ENCODE measurements at regions not wholly inside any gene's neighbourhood (a gene's known extent, or its start where the extent isn't known, plus 50 kb on each side); places are given as distances from the start of the nearest gene placed in this dataset.

DNA sequence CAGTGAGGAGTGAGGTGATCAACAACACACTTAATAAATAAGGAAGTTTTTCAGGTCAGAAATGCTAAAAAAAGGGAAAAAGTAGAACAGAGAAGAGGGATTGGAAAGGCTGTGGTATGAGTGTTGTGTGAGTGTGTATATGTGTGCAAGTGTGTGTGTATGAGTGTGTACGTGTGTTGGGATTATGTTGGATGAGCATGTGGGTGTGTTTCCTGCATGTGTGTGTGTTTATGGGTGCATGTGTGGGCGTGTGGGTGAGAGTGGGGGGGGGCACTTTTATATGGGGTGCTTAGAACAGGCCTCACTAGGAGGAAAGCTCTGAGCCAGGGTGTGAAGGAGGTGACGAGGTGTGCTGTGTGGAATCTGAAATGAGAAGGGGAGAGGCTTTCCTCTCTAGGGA, 116.8 kb upstream of the SLC22A23 start:
- Mint-ChIP-seq H3K36me3 (no peaks in the 10 kb centered on the region), H3K4me1 (no peaks in the 10 kb centered on the region), H3K4me3 (no peak overlapping the region), H3K27ac (no peak overlapping the region), H3K27me3 (ENCODE audit: low read depth in 2 of 2) (peaks cover 13 to 17% of the 10 kb centered on the region in 2 donors), H3K9me3 (no peaks in the 10 kb centered on the region)
- H3K9me3 ChIP-seq (ENCODE audit: control insufficient read depth, insufficient read depth, low read length), result no peaks in the 10 kb centered on the region
- no peak overlapping the region for H3K27ac ChIP-seq (ENCODE audit: low read length)
- H3K4me1 ChIP-seq (ENCODE audit: control insufficient read depth, insufficient read depth, low read length), result no peaks in the 10 kb centered on the region
- no peaks in the 10 kb centered on the region for H3K27me3 ChIP-seq (ENCODE audit: control insufficient read depth, insufficient read depth, low read length)
- no peak overlapping the region for H3K4me3 ChIP-seq (ENCODE audit: low read length)
- TF ChIP-seq CTCF (IDR thresholded peaks at IDR 0.05), result no peak
- ATAC-seq (no peak), DNase-seq (no peak)
- 62% methylated on average over 3 of the region's 3 CpGs for WGBS (ENCODE audit: insufficient coverage)
- no peaks in the 10 kb centered on the region for H3K36me3 ChIP-seq (ENCODE audit: control insufficient read depth, insufficient read depth, low read length)
- intact Hi-C loops (cut with micrococcal nuclease), result no loop called here

DNA sequence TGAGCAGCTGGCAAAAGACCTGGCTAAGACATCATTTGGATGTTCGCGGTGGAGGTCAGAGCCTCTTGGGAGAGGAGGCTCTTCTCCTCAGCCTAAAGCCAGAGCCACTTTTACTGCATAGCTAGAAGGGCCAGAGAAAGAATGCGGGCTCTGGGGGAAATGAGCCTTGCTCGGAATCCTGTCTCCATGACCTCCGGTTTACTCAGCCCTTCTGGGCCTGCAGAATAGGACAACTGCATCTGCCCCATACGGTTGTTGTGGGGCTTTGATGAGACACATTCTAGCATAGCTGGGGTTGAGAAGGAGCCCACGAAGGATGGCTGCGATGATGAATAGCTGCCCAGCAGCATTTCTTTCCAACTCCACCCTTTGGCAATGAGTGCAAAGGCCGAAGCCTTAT, 115.0 kb upstream of the SLC22A23 start:
- H3K27me3 ChIP-seq (ENCODE audit: control insufficient read depth, insufficient read depth, low read length), result no peaks in the 10 kb centered on the region
- Mint-ChIP-seq H3K4me1 (no peaks in the 10 kb centered on the region), H3K36me3 (no peaks in the 10 kb centered on the region), H3K9me3 (no peaks in the 10 kb centered on the region), H3K27ac (no peak overlapping the region), H3K27me3 (ENCODE audit: low read depth in 2 of 2) (peaks cover 11 to 13% of the 10 kb centered on the region in 2 donors), H3K4me3 (no peak overlapping the region)
- no peak for ATAC-seq
- intact Hi-C loops (cut with micrococcal nuclease), result no loop called here
- H3K4me3 ChIP-seq (ENCODE audit: low read length), result no peak overlapping the region
- no peaks in the 10 kb centered on the region for H3K36me3 ChIP-seq (ENCODE audit: control insufficient read depth, insufficient read depth, low read length)
- no peak overlapping the region for H3K27ac ChIP-seq (ENCODE audit: low read length)
- no peak for DNase-seq
- no peak for TF ChIP-seq CTCF (IDR thresholded peaks at IDR 0.05)
- 83% methylated on average over 9 of the region's 9 CpGs for WGBS (ENCODE audit: insufficient coverage)
- H3K9me3 ChIP-seq (ENCODE audit: control insufficient read depth, insufficient read depth, low read length), result no peaks in the 10 kb centered on the region
- no peaks in the 10 kb centered on the region for H3K4me1 ChIP-seq (ENCODE audit: control insufficient read depth, insufficient read depth, low read length)

- no peak overlapping the region for H3K27ac Mint-ChIP-seq
- H3K27me3 Mint-ChIP-seq (ENCODE audit: low read depth in 2 of 2), result peaks cover 11 to 13% of the 10 kb centered on the region in 2 donors
- no peak for ATAC-seq
Measured at GRCh38 chr6:3571250-3571681, 114.4 kb upstream of the SLC22A23 start.

More at GRCh38 chr6:3571250-3571681, 114.4 kb upstream of the SLC22A23 start:
- Histone ChIP-seq H3K9me3 (ENCODE audit: control insufficient read depth, insufficient read depth, low read length) (no peaks in the 10 kb centered on the region), H3K27me3 (ENCODE audit: control insufficient read depth, insufficient read depth, low read length) (no peaks in the 10 kb centered on the region), H3K4me3 (ENCODE audit: low read length) (no peak overlapping the region), H3K27ac (ENCODE audit: low read length) (no peak overlapping the region), H3K36me3 (ENCODE audit: control insufficient read depth, insufficient read depth, low read length) (no peaks in the 10 kb centered on the region), H3K4me1 (ENCODE audit: control insufficient read depth, insufficient read depth, low read length) (no peaks in the 10 kb centered on the region)
- WGBS (ENCODE audit: insufficient coverage), result 81% methylated on average over 6 of the region's 6 CpGs
- H3K36me3 Mint-ChIP-seq, result no peaks in the 10 kb centered on the region
- intact Hi-C loops (cut with micrococcal nuclease), result no loop called here
- DNase-seq, result no peak
- H3K4me3 Mint-ChIP-seq, result no peak overlapping the region
- no peaks in the 10 kb centered on the region for H3K4me1 Mint-ChIP-seq
- no peak for TF ChIP-seq CTCF (IDR thresholded peaks at IDR 0.05)
- no peaks in the 10 kb centered on the region for H3K9me3 Mint-ChIP-seq

Measured in natural killer cell (primary cell).